Osteocyte (in vitro differentiated cells): ENCODE measurements at regions not wholly inside any gene's neighbourhood (a gene's known extent, or its start where the extent isn't known, plus 50 kb on each side); places are given as distances from the start of the nearest gene placed in this dataset.

ENCODE experiments used
- DNase-seq: peaks from one replicate; pipeline ENCODE4 v3.0.0; 2021; ENCODE audit warnings: mixed read lengths; ENCODE audit not compliant: unreplicated experiment; ENCODE audit errors: extremely low spot score
- H3K27ac Mint-ChIP-seq: one replicate; pipeline ENCODE4 v1.8.0; 2021; ENCODE audit warnings: mild to moderate bottlenecking, mixed read lengths; ENCODE audit not compliant: unreplicated experiment
- H3K27me3 Mint-ChIP-seq: one replicate; pipeline ENCODE4 v1.8.0; 2021; ENCODE audit warnings: mixed read lengths; ENCODE audit not compliant: unreplicated experiment
- H3K36me3 Mint-ChIP-seq: one replicate; pipeline ENCODE4 v1.8.0; 2021; ENCODE audit warnings: mixed read lengths; ENCODE audit not compliant: unreplicated experiment
- H3K4me1 Mint-ChIP-seq: one replicate; pipeline ENCODE4 v1.8.0; 2021; ENCODE audit warnings: mixed read lengths; ENCODE audit not compliant: unreplicated experiment
- H3K4me3 Mint-ChIP-seq: one replicate; pipeline ENCODE4 v1.8.0; 2021; ENCODE audit warnings: mild to moderate bottlenecking, moderate library complexity, mixed read lengths; ENCODE audit not compliant: unreplicated experiment
- H3K9me3 Mint-ChIP-seq: one replicate; pipeline ENCODE4 v1.8.0; 2021; ENCODE audit warnings: mixed read lengths; ENCODE audit not compliant: unreplicated experiment
- TF ChIP-seq, protein P1 (sequence below): fragments of 200-600 bp; sonication (generic); IDR thresholded peaks from 2 replicates; pipeline ENCODE4 v1.5.0; 2021; ENCODE audit warnings: antibody characterized with exemption, mild to moderate bottlenecking, moderate library complexity

DNA sequence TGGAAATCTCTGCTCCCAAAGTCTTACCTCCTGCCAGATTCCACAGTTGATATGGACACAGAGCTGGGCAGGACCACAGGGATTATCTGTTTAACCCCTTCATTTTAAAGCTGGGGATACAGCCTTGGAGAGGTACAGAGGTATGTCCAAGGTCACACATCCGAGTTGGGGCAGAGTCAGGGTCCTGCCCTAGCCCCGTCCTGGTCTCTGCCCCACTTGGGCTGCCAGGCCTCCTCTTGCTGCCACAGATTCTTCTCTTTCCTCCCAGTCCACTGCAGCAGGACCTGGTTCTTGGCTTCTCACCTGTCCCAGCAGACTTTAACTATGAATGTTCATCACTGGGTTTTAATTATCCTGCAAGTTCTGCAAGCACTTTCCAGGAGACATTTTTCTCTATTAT is 258.3 kb downstream of the MATN1 start:
- Mint-ChIP-seq H3K27me3 (no peaks in the 10 kb centered on the region), H3K27ac (no peak overlapping the region), H3K4me1 (no peaks in the 10 kb centered on the region), H3K9me3 (peaks cover 11% of the 10 kb centered on the region), H3K36me3 (no peaks in the 10 kb centered on the region), H3K4me3 (no peak overlapping the region)
- no peak for DNase-seq
- TF ChIP-seq, protein P1, sequence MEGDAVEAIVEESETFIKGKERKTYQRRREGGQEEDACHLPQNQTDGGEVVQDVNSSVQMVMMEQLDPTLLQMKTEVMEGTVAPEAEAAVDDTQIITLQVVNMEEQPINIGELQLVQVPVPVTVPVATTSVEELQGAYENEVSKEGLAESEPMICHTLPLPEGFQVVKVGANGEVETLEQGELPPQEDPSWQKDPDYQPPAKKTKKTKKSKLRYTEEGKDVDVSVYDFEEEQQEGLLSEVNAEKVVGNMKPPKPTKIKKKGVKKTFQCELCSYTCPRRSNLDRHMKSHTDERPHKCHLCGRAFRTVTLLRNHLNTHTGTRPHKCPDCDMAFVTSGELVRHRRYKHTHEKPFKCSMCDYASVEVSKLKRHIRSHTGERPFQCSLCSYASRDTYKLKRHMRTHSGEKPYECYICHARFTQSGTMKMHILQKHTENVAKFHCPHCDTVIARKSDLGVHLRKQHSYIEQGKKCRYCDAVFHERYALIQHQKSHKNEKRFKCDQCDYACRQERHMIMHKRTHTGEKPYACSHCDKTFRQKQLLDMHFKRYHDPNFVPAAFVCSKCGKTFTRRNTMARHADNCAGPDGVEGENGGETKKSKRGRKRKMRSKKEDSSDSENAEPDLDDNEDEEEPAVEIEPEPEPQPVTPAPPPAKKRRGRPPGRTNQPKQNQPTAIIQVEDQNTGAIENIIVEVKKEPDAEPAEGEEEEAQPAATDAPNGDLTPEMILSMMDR = no peak

DNA sequence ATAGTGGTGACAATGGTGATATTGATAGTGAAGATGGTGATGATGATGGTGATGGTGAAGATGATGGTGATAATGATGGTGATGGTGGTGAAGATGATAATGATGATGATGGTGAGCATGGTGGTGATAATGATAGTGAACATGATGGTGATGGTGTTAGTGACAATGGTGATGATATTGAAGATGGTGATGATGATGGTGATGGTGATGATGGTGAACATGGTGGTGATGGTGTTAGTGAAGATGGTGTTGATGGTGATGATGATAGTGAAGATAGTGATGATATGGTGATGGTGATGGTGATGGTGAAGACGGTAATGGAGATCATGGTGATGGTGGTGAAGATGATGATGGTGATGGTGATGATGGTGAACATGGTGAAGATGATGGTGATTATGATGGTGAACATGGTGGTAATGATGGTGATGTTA is 259.2 kb downstream of the MATN1 start:
- Mint-ChIP-seq H3K4me3 (no peak overlapping the region), H3K27me3 (no peaks in the 10 kb centered on the region), H3K27ac (no peak overlapping the region), H3K36me3 (no peaks in the 10 kb centered on the region), H3K4me1 (no peaks in the 10 kb centered on the region), H3K9me3 (peaks cover 11% of the 10 kb centered on the region)
- TF ChIP-seq, protein P1 = no peak
- DNase-seq = no peak

DNA sequence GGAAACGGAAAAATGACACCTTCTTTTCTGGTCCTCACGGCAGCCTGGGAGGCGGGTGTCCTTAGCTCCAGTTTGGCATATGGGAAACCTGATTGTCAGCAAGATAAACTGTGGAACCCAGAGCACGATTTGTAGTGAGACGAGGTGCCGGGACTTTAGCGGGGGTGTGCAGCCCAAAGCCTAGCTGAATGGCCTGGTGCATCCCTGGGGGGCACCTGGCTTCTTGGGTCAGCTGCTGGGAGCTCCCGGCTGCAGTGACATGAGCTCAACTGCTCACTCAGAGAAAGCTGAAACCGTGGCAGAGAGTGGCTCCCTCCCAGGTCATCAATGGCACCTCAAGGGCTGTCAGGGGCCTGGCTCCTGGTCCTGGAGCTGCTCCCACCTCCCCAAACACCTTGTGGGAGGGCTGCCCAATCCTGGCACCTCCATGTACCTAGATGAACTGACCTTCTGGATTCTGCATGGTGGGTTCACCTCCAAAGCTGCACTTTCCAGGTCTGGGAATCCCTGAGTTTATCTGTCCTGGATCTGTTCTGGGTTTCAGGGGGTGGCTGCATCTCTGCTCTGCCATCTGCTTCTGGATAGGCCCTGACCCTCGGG is 260.5 kb downstream of the MATN1 start:
- Mint-ChIP-seq H3K4me1 (no peaks in the 10 kb centered on the region), H3K27ac (no peak overlapping the region), H3K36me3 (no peaks in the 10 kb centered on the region), H3K27me3 (no peaks in the 10 kb centered on the region), H3K9me3 (peaks cover 11% of the 10 kb centered on the region), H3K4me3 (no peak overlapping the region)
- DNase-seq = no peak
- TF ChIP-seq, protein P1 = no peak

DNA sequence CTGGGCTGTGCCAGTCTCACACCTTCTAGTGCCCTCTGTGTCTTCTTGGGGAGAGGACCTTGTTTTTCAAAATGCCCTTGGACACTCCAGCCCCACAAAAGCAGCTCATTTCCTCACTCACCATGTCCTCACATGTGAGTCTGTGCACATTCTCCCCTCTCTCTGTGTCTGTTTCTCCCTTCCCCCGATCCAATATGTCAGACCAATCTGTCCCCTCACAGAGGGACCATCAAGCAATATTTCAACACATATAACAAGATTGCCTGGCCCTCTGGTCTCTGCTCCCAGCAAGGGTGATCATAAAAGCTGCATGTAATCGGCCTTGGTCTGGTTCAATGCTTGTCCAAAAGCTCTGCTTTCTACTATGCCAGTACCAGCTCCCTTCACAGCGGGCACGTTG is 261.2 kb downstream of the MATN1 start:
- Mint-ChIP-seq H3K4me3 (no peak overlapping the region), H3K36me3 (no peaks in the 10 kb centered on the region), H3K27me3 (no peaks in the 10 kb centered on the region), H3K27ac (no peak overlapping the region), H3K4me1 (no peaks in the 10 kb centered on the region), H3K9me3 (peaks cover 11% of the 10 kb centered on the region)
- TF ChIP-seq, protein P1 = no peak
- DNase-seq = no peak

DNA sequence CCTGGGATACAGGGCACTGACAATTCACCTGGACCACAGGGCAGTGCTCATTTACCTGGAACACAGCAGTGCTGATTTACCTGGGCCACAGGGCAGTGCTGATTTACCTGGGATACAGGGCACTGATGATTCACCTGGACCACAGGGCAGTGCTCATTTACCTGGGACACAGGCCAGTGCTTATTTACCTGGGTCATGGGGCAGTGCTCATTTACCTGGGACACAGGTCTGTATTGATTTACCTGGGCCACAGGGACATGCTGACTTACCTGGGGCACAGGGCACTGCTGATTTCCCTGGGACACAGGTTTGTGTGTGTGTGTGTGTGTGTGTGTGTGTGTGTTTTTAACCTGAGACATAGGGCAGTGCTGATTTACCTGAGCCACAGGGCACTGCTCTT is 261.7 kb downstream of the MATN1 start:
- Mint-ChIP-seq H3K36me3 (no peaks in the 10 kb centered on the region), H3K4me3 (no peak overlapping the region), H3K27ac (no peak overlapping the region), H3K4me1 (no peaks in the 10 kb centered on the region), H3K9me3 (peaks cover 11% of the 10 kb centered on the region), H3K27me3 (no peaks in the 10 kb centered on the region)
- DNase-seq = no peak
- TF ChIP-seq, protein P1 = no peak
